Astrocyte (in vitro differentiated cells and primary cell): ENCODE measurements at regions not wholly inside any gene's neighbourhood (a gene's known extent, or its start where the extent isn't known, plus 50 kb on each side); places are given as distances from the start of the nearest gene placed in this dataset.
A peak's percentile ranks its signal among the peaks of the same experiment; 100 is the strongest.

ENCODE experiments used
- DNase-seq: peaks from one replicate; pipeline ENCODE4 v3.0.0-alpha.2; 2010; ENCODE audit warnings: low read depth
- FAIRE-seq: peaks from 2 replicates; lab custom pipeline; 2011; peaks lifted over from hg19 to GRCh38; lab: Jason Lieb, UNC
- H2AFZ ChIP-seq: 2 replicates; pipeline ENCODE4 v1.6.0; 2012; ENCODE audit warnings: low read depth, low read length, inconsistent platforms
- H3K27ac ChIP-seq: 2 replicates; pipeline ENCODE4 v1.5.1; 2011; ENCODE audit warnings: low read depth, low read length, inconsistent platforms
- H3K27me3 ChIP-seq: 2 replicates; pipeline ENCODE4 v1.6.0; 2011; ENCODE audit warnings: low read length, inconsistent platforms; ENCODE audit not compliant: insufficient read depth
- H3K36me3 ChIP-seq: 2 replicates; pipeline ENCODE4 v1.5.1; 2011; ENCODE audit warnings: low read length, inconsistent platforms; ENCODE audit not compliant: insufficient read depth
- H3K4me1 ChIP-seq: 2 replicates; pipeline ENCODE4 v1.5.1; 2011; ENCODE audit warnings: low read length, inconsistent platforms; ENCODE audit not compliant: insufficient read depth
- H3K4me2 ChIP-seq: 2 replicates; pipeline ENCODE4 v1.6.0; 2012; ENCODE audit warnings: low read length, inconsistent platforms
- H3K4me3 ChIP-seq: 2 replicates; pipeline ENCODE4 v1.5.1; 2011; ENCODE audit warnings: low read depth, mild to moderate bottlenecking, low read length, inconsistent platforms; ENCODE audit not compliant: insufficient read depth
- H3K79me2 ChIP-seq: 2 replicates; pipeline ENCODE4 v1.6.0; 2012; ENCODE audit warnings: mild to moderate bottlenecking, low read length, inconsistent platforms; ENCODE audit not compliant: insufficient read depth
- H3K9ac ChIP-seq: 2 replicates; pipeline ENCODE4 v1.6.0; 2012; ENCODE audit warnings: mild to moderate bottlenecking, low read length, inconsistent platforms
- H3K9me3 ChIP-seq: 2 replicates; pipeline ENCODE4 v1.5.1; 2012; ENCODE audit warnings: low read depth, mild to moderate bottlenecking, low read length, inconsistent platforms; ENCODE audit not compliant: insufficient read depth
- H4K20me1 ChIP-seq: 2 replicates; pipeline ENCODE4 v1.6.0; 2012; ENCODE audit warnings: low read length, inconsistent platforms; ENCODE audit not compliant: insufficient read depth
- H3K27ac Mint-ChIP-seq: one replicate; pipeline ENCODE4 v1.8.0; 2021; ENCODE audit warnings: mild to moderate bottlenecking, mixed read lengths; ENCODE audit not compliant: unreplicated experiment
- H3K27me3 Mint-ChIP-seq: one replicate; pipeline ENCODE4 v1.8.0; 2021; ENCODE audit warnings: low read depth, mixed read lengths; ENCODE audit not compliant: unreplicated experiment
- H3K36me3 Mint-ChIP-seq: one replicate; pipeline ENCODE4 v1.8.0; 2021; ENCODE audit warnings: low read depth, mixed read lengths; ENCODE audit not compliant: unreplicated experiment
- H3K4me1 Mint-ChIP-seq: one replicate; pipeline ENCODE4 v1.8.0; 2021; ENCODE audit warnings: low read depth, mixed read lengths; ENCODE audit not compliant: unreplicated experiment
- H3K4me3 Mint-ChIP-seq: one replicate; pipeline ENCODE4 v1.8.0; 2021; ENCODE audit warnings: mild to moderate bottlenecking, moderate library complexity, mixed read lengths; ENCODE audit not compliant: unreplicated experiment
- H3K9me3 Mint-ChIP-seq: one replicate; pipeline ENCODE4 v1.8.0; 2021; ENCODE audit warnings: mild to moderate bottlenecking, mixed read lengths; ENCODE audit not compliant: unreplicated experiment
- EZH2 ChIP-seq: IDR thresholded peaks from 2 replicates; pipeline ENCODE4 v1.6.1; 2012; ENCODE audit warnings: mild to moderate bottlenecking, low read length, inconsistent platforms; ENCODE audit not compliant: insufficient read depth
- TF ChIP-seq, protein P1 (sequence below): IDR thresholded peaks from 2 replicates; pipeline ENCODE4 v1.5.1; 2011; ENCODE audit warnings: low read depth, mild to moderate bottlenecking, inconsistent platforms, low read length, moderate library complexity; ENCODE audit not compliant: insufficient read depth

DNA sequence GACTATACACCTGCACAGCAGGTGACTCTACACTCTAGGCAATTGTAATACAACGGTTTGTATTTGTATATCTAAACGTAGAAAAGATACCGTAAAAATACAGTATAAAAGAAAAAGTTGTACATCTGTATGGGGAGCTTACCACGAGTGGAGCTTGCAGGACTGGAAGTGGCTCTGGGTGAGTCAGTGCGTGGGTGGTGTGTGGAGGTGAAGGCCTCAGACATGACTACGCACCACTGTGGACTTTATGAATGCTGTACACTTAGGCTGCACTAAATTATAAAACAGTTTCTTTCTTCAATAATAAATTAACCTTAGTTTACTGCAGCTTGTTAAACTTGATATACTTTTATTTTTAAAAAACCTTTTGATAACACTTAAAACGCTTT, 85.0 kb upstream of the FAT1 start:
- TF ChIP-seq EZH2, result no peak
- TF ChIP-seq, protein P1, sequence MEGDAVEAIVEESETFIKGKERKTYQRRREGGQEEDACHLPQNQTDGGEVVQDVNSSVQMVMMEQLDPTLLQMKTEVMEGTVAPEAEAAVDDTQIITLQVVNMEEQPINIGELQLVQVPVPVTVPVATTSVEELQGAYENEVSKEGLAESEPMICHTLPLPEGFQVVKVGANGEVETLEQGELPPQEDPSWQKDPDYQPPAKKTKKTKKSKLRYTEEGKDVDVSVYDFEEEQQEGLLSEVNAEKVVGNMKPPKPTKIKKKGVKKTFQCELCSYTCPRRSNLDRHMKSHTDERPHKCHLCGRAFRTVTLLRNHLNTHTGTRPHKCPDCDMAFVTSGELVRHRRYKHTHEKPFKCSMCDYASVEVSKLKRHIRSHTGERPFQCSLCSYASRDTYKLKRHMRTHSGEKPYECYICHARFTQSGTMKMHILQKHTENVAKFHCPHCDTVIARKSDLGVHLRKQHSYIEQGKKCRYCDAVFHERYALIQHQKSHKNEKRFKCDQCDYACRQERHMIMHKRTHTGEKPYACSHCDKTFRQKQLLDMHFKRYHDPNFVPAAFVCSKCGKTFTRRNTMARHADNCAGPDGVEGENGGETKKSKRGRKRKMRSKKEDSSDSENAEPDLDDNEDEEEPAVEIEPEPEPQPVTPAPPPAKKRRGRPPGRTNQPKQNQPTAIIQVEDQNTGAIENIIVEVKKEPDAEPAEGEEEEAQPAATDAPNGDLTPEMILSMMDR, result no peak
- H3K9me3 Mint-ChIP-seq, result peaks cover 5% of the 10 kb centered on the region
- no peak overlapping the region for H2AFZ ChIP-seq
- no peaks in the 10 kb centered on the region for H3K36me3 ChIP-seq
- H3K79me2 ChIP-seq, result no peaks in the 10 kb centered on the region
- peak overlapping the region; percentile 78 for H3K27ac Mint-ChIP-seq
- H3K4me1 ChIP-seq, result peaks cover 12% of the 10 kb centered on the region
- H3K4me2 ChIP-seq, result peak overlapping the region; percentile 79
- FAIRE-seq (no peak), DNase-seq (peak; percentile 96)
- H3K9ac ChIP-seq, result peak overlapping the region; percentile 6
- no peaks in the 10 kb centered on the region for H3K36me3 Mint-ChIP-seq
- H3K4me3 ChIP-seq, result peak overlapping the region; percentile 30
- H4K20me1 ChIP-seq, result no peaks in the 10 kb centered on the region
- peaks cover 12% of the 10 kb centered on the region for H3K4me1 Mint-ChIP-seq
- H3K27me3 Mint-ChIP-seq, result no peaks in the 10 kb centered on the region
- no peaks in the 10 kb centered on the region for H3K27me3 ChIP-seq
- H3K9me3 ChIP-seq, result no peaks in the 10 kb centered on the region
- peak overlapping the region; percentile 58 for H3K27ac ChIP-seq
- no peak overlapping the region for H3K4me3 Mint-ChIP-seq

DNA sequence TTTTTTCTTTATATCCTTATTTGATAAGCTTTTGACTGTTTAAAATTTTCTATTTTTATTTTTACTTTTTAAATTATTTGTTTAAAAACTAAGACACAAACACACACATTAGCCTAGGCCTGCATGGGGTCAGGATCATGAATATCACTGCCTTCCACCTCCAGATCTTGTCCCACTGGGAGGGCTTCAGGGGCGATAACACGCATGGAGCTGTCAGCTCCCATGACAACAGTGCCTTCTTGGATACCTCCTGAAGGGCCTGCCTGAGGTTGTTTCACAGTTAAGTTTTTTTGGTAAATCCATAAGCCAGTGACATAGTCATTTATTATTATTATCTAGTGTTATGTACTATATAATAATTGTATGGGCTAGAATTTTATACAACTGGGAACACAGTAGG, 85.4 kb upstream of the FAT1 start:
- DNase-seq (no peak), FAIRE-seq (no peak)

DNA sequence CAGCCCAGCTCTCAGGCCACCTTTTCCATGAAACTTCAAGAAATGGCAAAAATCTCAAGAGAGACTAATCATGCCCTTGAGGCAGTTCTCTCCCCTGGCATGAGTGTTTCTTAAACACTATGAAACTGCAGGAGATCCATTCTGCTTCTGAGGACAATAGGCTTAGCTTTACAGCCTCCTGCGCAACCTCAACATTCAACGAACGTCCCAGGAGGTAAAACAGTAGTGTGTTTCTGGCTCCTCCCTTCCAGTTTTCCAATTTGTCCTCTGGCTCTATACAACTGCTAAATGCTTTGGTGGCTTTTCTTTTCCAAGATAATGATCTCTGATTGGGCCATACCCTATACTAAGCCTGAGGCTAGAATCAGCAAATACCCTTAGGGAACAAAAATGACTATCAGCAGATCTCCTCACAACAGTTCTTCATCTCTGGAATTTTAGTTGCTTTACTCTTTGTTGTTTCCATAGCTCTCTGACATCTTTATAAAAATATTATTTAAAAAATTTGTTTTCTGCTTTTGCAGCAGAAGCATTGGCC, 87.0 kb upstream of the FAT1 start:
- no peaks in the 10 kb centered on the region for H3K27me3 ChIP-seq
- no peaks in the 10 kb centered on the region for H3K36me3 ChIP-seq
- no peak overlapping the region for H3K4me3 Mint-ChIP-seq
- no peak overlapping the region for H3K9ac ChIP-seq
- peak overlapping the region; percentile 11 for H2AFZ ChIP-seq
- H3K27ac ChIP-seq, result no peak overlapping the region
- H3K79me2 ChIP-seq, result no peaks in the 10 kb centered on the region
- no peaks in the 10 kb centered on the region for H4K20me1 ChIP-seq
- H3K27me3 Mint-ChIP-seq, result no peaks in the 10 kb centered on the region
- H3K4me3 ChIP-seq, result no peak overlapping the region
- H3K4me2 ChIP-seq, result no peak overlapping the region
- no peaks in the 10 kb centered on the region for H3K36me3 Mint-ChIP-seq
- peaks cover 12% of the 10 kb centered on the region for H3K4me1 Mint-ChIP-seq
- FAIRE-seq (no peak), DNase-seq (no peak)
- peaks cover 5% of the 10 kb centered on the region for H3K9me3 Mint-ChIP-seq
- no peaks in the 10 kb centered on the region for H3K9me3 ChIP-seq
- H3K27ac Mint-ChIP-seq, result no peak overlapping the region
- TF ChIP-seq, protein P1, result no peak
- no peak for TF ChIP-seq EZH2
- H3K4me1 ChIP-seq, result peaks cover 12% of the 10 kb centered on the region

More for the DNA sequence above, 85.4 kb upstream of the FAT1 start:
- H3K4me3 ChIP-seq, result no peak overlapping the region
- H4K20me1 ChIP-seq, result no peaks in the 10 kb centered on the region
- Mint-ChIP-seq H3K9me3 (peaks cover 5% of the 10 kb centered on the region), H3K4me1 (peaks cover 12% of the 10 kb centered on the region), H3K4me3 (no peak overlapping the region), H3K27ac (peak overlapping the region; percentile 83), H3K27me3 (no peaks in the 10 kb centered on the region), H3K36me3 (no peaks in the 10 kb centered on the region)
- peak overlapping the region; percentile 79 for H3K4me2 ChIP-seq
- H3K36me3 ChIP-seq, result no peaks in the 10 kb centered on the region
- H3K4me1 ChIP-seq, result peaks cover 12% of the 10 kb centered on the region
- H3K27me3 ChIP-seq, result no peaks in the 10 kb centered on the region
- H3K27ac ChIP-seq, result peak overlapping the region; percentile 58
- H3K79me2 ChIP-seq, result no peaks in the 10 kb centered on the region
- H2AFZ ChIP-seq, result no peak overlapping the region
- no peak overlapping the region for H3K9ac ChIP-seq
- no peaks in the 10 kb centered on the region for H3K9me3 ChIP-seq
- TF ChIP-seq, protein P1, result no peak
- no peak for TF ChIP-seq EZH2
